Uterus (tissue), 3 donors: ENCODE measurements at regions not wholly inside any gene's neighbourhood (a gene's known extent, or its start where the extent isn't known, plus 50 kb on each side); places are given as distances from the start of the nearest gene placed in this dataset.

Source experiments
- DNase-seq, 2 donors: peaks; one replicate each; pipeline ENCODE4 v3.0.0-alpha.2; 2019 to 2020
- H3K27ac ChIP-seq, 2 donors: fragments of 200-600 bp; sonication (generic); 1 replicate in 1 of 2; 2 replicates in 1 of 2; pipeline ENCODE4 v1.5.1; 2016 to 2018
- H3K27me3 ChIP-seq, 2 donors: fragments of 200-600 bp; sonication (generic); one replicate each; pipeline ENCODE4 v1.5.1; 2018 to 2019; ENCODE audit warnings: control low read depth in 1 of 2
- H3K36me3 ChIP-seq, 2 donors: fragments of 200-600 bp; sonication (generic); one replicate each; pipeline ENCODE4 v1.5.1; 2019; ENCODE audit warnings: control low read depth in 1 of 2
- H3K4me1 ChIP-seq, 2 donors: fragments of 200-600 bp; sonication (generic); one replicate each; pipeline ENCODE4 v1.5.1; 2018 to 2019; ENCODE audit warnings: control low read depth in 1 of 2
- H3K4me3 ChIP-seq, 2 donors: fragments of 200-600 bp; sonication (generic); 1 replicate in 1 of 2; 2 replicates in 1 of 2; pipeline ENCODE4 v1.5.1; 2018 to 2019; ENCODE audit warnings: mild to moderate bottlenecking in 1 of 2
- H3K9me3 ChIP-seq, 2 donors: fragments of 200-600 bp; sonication (generic); one replicate each; pipeline ENCODE4 v1.5.1; 2019; ENCODE audit warnings: control low read depth in 1 of 2
- CTCF ChIP-seq, 4 experiments: fragments of 200-600 bp in 2 of 4; fragments of 450-650 bp in 2 of 4; sonication (generic) in 2 of 4; IDR thresholded peaks; one replicate each; pipeline ENCODE4 v1.5.1; 2016 to 2019; ENCODE audit warnings: antibody characterized with exemption in 4 of 4, mild to moderate bottlenecking in 2 of 4, moderate library complexity in 1 of 4
- POLR2A ChIP-seq, 2 donors: fragments of 450-650 bp; IDR thresholded peaks; one replicate each; pipeline ENCODE4 v1.6.1; 2016; ENCODE audit warnings: antibody characterized with exemption in 2 of 2, mild to moderate bottlenecking in 1 of 2, moderate library complexity in 1 of 2
- intact Hi-C: fragments of 100-400 bp; cut with DNase I; formaldehyde crosslinking; loops from one replicate; pipeline ENCODE4 v1.15.1; 2023; ENCODE audit warnings: low total_unique reads
- donor health status: DM: yes; HTN: yes; CAD: no.

DNA sequence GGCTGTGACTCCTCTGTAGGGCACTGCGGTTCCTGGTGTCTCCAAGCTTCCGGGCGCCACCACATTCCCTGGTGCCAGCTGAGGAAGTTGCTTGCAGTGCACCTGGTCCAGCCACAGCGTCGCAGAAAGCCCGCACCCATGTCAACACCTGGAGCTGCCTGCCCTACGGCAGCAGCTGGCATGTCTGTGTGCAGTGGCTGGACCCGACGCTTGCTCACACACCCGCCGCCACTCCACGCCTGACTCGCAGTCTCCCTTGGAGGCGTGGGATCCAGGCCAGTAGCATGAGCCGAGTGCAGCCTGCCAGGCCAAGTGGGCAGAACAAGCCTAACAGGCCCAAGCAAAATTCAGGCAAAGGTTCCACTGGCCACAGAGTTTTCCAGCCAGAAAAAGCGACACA, 118.1 kb upstream of the PHF14 start:
- H3K36me3 ChIP-seq = no peaks in the 10 kb centered on the region
- no peaks in the 10 kb centered on the region for H3K4me1 ChIP-seq
- no peak for DNase-seq
- no peak overlapping the region for H3K27ac ChIP-seq
- H3K27me3 ChIP-seq = no peaks in the 10 kb centered on the region
- intact Hi-C loops = no loop called here
- TF ChIP-seq CTCF (IDR thresholded peaks at IDR 0.05) (no peak), POLR2A (IDR thresholded peaks at IDR 0.05) (no peak)
- H3K4me3 ChIP-seq = no peak overlapping the region
- H3K9me3 ChIP-seq = no peaks in the 10 kb centered on the region

- no peak for DNase-seq
- intact Hi-C loops = no loop called here
- H3K4me1 ChIP-seq = no peaks in the 10 kb centered on the region
- no peaks in the 10 kb centered on the region for H3K27me3 ChIP-seq
- no peaks in the 10 kb centered on the region for H3K36me3 ChIP-seq
- TF ChIP-seq CTCF (IDR thresholded peaks at IDR 0.05) (no peak), POLR2A (IDR thresholded peaks at IDR 0.05) (no peak)
- H3K9me3 ChIP-seq = no peaks in the 10 kb centered on the region
- H3K27ac ChIP-seq = no peak overlapping the region
- H3K4me3 ChIP-seq = no peak overlapping the region
Observed at GRCh38 chr7:10860516-10860915, 113.2 kb upstream of the PHF14 start.

DNA sequence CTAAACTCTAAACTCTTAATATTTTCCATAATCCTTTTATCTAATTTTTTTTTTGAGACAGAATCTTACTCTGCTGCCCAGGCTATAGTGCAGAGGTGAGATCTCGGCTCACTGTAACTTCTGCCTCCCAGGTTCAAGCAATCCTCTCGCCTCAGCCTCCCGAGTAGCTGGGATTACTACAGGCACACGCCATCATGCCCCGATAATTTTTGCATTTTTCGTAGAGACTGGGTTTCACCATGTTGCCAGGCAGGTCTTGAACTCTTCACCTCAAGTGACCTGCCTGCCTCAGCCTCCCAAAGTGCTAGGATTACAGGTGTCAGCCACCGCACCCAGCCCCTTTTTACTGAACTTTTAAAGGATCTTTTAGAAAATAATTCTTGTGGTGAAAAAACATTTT, 110.2 kb upstream of the PHF14 start:
- Histone ChIP-seq H3K36me3 (no peaks in the 10 kb centered on the region), H3K4me1 (no peaks in the 10 kb centered on the region), H3K9me3 (no peaks in the 10 kb centered on the region), H3K27me3 (no peaks in the 10 kb centered on the region), H3K27ac (no peak overlapping the region), H3K4me3 (no peak overlapping the region)
- TF ChIP-seq CTCF (IDR thresholded peaks at IDR 0.05) (no peak), POLR2A (IDR thresholded peaks at IDR 0.05) (no peak)
- intact Hi-C loops = no loop called here
- DNase-seq = no peak

GRCh38 chr7:10874666-10875065, 99.0 kb upstream of the PHF14 start:
- DNase-seq = no peak
- Histone ChIP-seq H3K27ac (no peak overlapping the region), H3K4me3 (no peak overlapping the region), H3K36me3 (no peaks in the 10 kb centered on the region), H3K4me1 (no peaks in the 10 kb centered on the region), H3K9me3 (no peaks in the 10 kb centered on the region), H3K27me3 (no peaks in the 10 kb centered on the region)
- TF ChIP-seq POLR2A (IDR thresholded peaks at IDR 0.05) = no peak
- no peak for TF ChIP-seq CTCF (IDR thresholded peaks at IDR 0.05)
- intact Hi-C loops = no loop called here

DNA sequence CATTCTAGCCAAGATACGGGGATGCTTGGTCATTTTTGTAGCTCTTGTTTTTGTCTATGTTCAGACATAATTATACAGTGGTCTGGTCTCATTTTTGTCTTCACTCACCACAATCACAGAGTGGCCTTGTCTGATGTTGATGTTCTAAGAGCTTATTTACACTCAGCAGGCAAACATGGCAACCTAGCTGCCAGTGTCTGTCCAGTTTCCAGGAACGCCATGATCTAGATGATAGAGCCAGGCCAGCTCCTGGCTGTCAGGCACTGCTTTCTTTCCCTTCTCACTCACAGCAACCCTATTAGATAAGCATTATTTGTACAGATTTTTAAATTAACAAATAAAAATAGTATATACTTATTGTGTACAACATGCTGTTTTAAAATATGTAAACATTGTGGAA, 98.6 kb upstream of the PHF14 start:
- H3K27me3 ChIP-seq = no peaks in the 10 kb centered on the region
- H3K4me1 ChIP-seq = no peaks in the 10 kb centered on the region
- no peak for DNase-seq
- H3K27ac ChIP-seq = no peak overlapping the region
- no peak for TF ChIP-seq POLR2A (IDR thresholded peaks at IDR 0.05)
- TF ChIP-seq CTCF (IDR thresholded peaks at IDR 0.05) = no peak
- H3K4me3 ChIP-seq = no peak overlapping the region
- no peaks in the 10 kb centered on the region for H3K36me3 ChIP-seq
- no peaks in the 10 kb centered on the region for H3K9me3 ChIP-seq
- intact Hi-C loops = no loop called here
